ENCODE measurements at regions not wholly inside any gene's neighbourhood (a gene's known extent, or its start where the extent isn't known, plus 50 kb on each side); places are given as distances from the start of the nearest gene placed in this dataset.
"Not testable (repeated sequence)": the region's sequence is repeated elsewhere in the genome, so short reads cannot be mapped to it uniquely, and the experiment has no call there.

- H3K36me3 Mint-ChIP-seq (ENCODE audit: unreplicated experiment) = no peaks in the 10 kb centered on the region
- no peak overlapping the region for H3K27ac Mint-ChIP-seq (ENCODE audit: unreplicated experiment)
- TF ChIP-seq CTCF (IDR thresholded peaks at IDR 0.05) = no peak
- H3K4me3 Mint-ChIP-seq (ENCODE audit: unreplicated experiment) = no peak overlapping the region
- peaks cover 19% of the 10 kb centered on the region for H3K4me1 Mint-ChIP-seq (ENCODE audit: unreplicated experiment)
- DNase-seq (ENCODE audit: extremely low spot score, unreplicated experiment) = no peak
- peaks cover 22% of the 10 kb centered on the region for H3K27me3 Mint-ChIP-seq (ENCODE audit: unreplicated experiment)
- no peaks in the 10 kb centered on the region for H3K9me3 Mint-ChIP-seq (ENCODE audit: unreplicated experiment)
These were observed 89.5 kb downstream of the CPN2 start for GRCh38 chr3:194261581-194262063.

- H3K27me3 Mint-ChIP-seq (ENCODE audit: unreplicated experiment) = peaks cover 18% of the 10 kb centered on the region
- H3K9me3 Mint-ChIP-seq (ENCODE audit: unreplicated experiment) = no peaks in the 10 kb centered on the region
- peaks cover 23% of the 10 kb centered on the region for H3K4me1 Mint-ChIP-seq (ENCODE audit: unreplicated experiment)
- DNase-seq (ENCODE audit: extremely low spot score, unreplicated experiment) = no peak
- no peak overlapping the region for H3K4me3 Mint-ChIP-seq (ENCODE audit: unreplicated experiment)
- no peak overlapping the region for H3K27ac Mint-ChIP-seq (ENCODE audit: unreplicated experiment)
- TF ChIP-seq CTCF (IDR thresholded peaks at IDR 0.05) = no peak
- no peaks in the 10 kb centered on the region for H3K36me3 Mint-ChIP-seq (ENCODE audit: unreplicated experiment)
These were observed 88.8 kb downstream of the CPN2 start for GRCh38 chr3:194262176-194262924.

- H3K9me3 Mint-ChIP-seq (ENCODE audit: unreplicated experiment) = no peaks in the 10 kb centered on the region
- H3K4me1 Mint-ChIP-seq (ENCODE audit: unreplicated experiment) = peaks cover 26% of the 10 kb centered on the region
- H3K36me3 Mint-ChIP-seq (ENCODE audit: unreplicated experiment) = no peaks in the 10 kb centered on the region
- H3K4me3 Mint-ChIP-seq (ENCODE audit: unreplicated experiment) = no peak overlapping the region
- H3K27ac Mint-ChIP-seq (ENCODE audit: unreplicated experiment) = no peak overlapping the region
- TF ChIP-seq CTCF (IDR thresholded peaks at IDR 0.05) = no peak
- peaks cover 22% of the 10 kb centered on the region for H3K27me3 Mint-ChIP-seq (ENCODE audit: unreplicated experiment)
- DNase-seq (ENCODE audit: extremely low spot score, unreplicated experiment) = no peak
These were observed 88.2 kb downstream of the CPN2 start for GRCh38 chr3:194262925-194263305.

GRCh38 chr3:194264631-194265504 is 86.3 kb downstream of the CPN2 start:
- peaks cover 15% of the 10 kb centered on the region for H3K27me3 Mint-ChIP-seq (ENCODE audit: unreplicated experiment)
- not testable (repeated sequence) for H3K36me3 Mint-ChIP-seq (ENCODE audit: unreplicated experiment); DNase-seq (ENCODE audit: extremely low spot score, unreplicated experiment); H3K4me3 Mint-ChIP-seq (ENCODE audit: unreplicated experiment); H3K9me3 Mint-ChIP-seq (ENCODE audit: unreplicated experiment)
- peak overlapping the region; percentile 69 for H3K27ac Mint-ChIP-seq (ENCODE audit: unreplicated experiment)
- H3K4me1 Mint-ChIP-seq (ENCODE audit: unreplicated experiment) = peaks cover 25% of the 10 kb centered on the region

- H3K27me3 Mint-ChIP-seq (ENCODE audit: unreplicated experiment) = peaks cover 15% of the 10 kb centered on the region
- H3K4me1 Mint-ChIP-seq (ENCODE audit: unreplicated experiment) = peaks cover 32% of the 10 kb centered on the region
- no peaks in the 10 kb centered on the region for H3K9me3 Mint-ChIP-seq (ENCODE audit: unreplicated experiment)
- peak; percentile 94 for DNase-seq (ENCODE audit: extremely low spot score, unreplicated experiment)
- TF ChIP-seq CTCF (IDR thresholded peaks at IDR 0.05) = no peak
- H3K27ac Mint-ChIP-seq (ENCODE audit: unreplicated experiment) = peak overlapping the region; percentile 69
- H3K36me3 Mint-ChIP-seq (ENCODE audit: unreplicated experiment) = no peaks in the 10 kb centered on the region
- no peak overlapping the region for H3K4me3 Mint-ChIP-seq (ENCODE audit: unreplicated experiment)
These were observed 85.6 kb downstream of the CPN2 start for GRCh38 chr3:194265505-194265892.

All from osteocyte (in vitro differentiated cells).